Amniotic stem cell (primary cell): ENCODE measurements at regions not wholly inside any gene's neighbourhood (a gene's known extent, or its start where the extent isn't known, plus 50 kb on each side); places are given as distances from the start of the nearest gene placed in this dataset.

Source experiments
- DNase-seq: peaks from one replicate; lab custom pipeline; 2025; lab: John Stamatoyannopoulos, UW

DNA sequence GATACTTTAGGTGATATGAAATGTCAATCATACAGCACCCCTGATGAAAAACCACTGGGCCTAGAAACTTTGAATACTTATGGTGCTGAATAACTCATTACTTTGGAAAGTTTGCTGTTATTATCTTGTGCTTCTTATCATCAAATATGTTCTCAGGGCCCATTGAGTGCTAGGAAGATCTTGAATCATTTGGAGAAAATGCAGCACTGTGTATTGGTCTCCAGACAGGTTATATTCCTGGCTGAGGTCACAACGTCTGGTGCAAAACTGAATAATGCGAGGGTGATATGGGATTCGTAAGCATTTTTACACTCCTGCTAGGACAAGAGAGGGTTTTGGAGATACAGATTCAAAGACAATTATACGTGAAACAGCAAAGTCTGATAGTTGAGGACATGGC lies 249.4 kb upstream of the TNC start:
- no peak for DNase-seq

DNA sequence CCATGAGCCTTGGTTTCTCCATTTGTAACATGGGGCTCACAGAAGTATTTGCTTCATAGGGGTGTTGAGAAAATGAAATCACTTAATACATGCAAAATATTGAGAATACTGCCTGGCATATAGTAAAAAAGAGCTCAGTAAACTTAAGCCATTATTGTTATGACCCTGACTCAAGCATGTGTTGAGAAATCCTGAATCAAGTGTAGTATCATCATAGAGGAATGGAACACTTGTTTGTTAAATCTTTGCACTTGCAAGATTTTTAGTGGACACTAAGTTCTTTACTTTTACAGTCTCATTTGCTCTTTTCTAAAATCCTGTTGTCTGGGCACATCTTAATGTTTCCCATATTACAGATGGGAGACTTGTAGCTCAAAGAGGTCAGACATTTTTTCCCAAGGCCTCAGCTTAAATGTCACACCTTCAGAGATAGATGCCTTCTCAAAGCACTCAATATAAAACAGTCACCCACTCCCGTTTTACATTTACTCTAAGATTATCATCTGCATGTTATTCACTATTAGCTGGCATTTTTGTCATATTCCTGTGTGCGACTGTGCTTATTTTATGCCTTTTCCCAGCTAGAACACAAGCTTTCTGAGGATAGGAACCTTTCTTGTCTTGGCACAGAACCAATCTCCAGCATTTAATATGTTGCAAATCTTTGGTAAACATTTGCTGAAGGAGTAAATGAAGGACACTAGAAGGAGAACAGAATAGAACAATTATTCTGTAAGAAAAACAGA lies 250.0 kb upstream of the TNC start:
- DNase-seq, result no peak

DNA sequence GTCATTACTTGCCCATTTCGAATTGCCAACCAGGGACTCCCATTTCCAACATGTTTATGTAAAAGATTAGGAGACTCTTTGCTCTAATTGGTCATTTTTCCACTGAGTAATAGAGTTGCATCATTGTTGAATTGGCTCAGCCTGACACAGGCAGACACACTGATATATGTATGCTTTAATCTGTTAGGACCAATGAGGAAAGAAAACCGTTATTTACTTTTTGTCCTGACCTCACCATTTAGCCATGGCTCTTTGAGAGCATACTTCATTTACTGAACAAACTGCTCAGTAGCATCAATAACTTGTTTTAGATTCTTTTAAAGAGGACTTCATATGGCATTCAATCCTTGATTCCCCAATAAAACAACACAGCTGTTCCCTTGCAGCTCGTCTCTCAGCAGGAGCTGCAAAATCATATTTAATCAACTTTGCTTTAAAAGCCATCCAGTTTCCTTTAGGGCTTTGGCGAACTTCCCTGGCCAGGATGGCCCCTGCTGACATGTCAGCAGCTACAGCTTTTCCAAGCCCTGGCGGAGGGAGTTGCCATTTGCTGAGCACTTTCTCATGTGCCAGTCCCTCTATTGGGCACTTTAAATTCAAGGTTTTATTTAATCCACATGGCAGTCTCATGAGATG lies 251.5 kb upstream of the TNC start:
- no peak for DNase-seq

DNA sequence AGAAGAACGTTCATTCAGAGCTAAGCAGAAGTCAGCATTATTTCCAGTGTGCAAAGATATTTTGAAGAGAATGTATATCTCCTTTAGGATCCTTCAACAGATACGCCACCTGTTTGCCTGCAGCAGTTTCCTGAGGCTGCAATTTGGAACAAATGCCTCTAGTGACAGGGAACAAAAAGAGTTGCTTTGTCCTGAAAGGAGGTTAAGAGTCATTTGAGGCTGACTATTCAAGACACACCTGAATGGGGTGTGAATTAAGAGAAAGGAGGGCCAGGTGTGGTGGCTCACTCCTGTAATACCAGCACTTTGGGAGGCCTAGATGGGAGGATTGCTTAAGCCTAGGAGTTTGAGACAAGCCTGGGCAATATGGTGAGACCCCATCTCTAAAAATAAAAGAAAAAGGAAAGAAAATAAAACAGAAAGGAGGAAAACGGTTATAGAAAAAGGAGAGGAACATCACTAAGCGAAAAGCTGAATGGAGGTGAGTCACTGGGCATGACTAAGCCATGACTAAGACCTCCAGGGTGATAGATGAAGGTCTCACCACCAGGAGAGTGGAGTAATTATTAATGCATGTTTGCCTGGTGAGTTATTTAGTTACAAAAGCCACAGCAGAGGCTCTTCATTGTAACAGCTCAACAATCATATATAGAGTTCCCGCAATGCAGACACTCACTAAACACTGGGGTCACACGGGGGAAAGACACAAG lies 255.2 kb upstream of the TNC start:
- peak; percentile 66 for DNase-seq

DNA sequence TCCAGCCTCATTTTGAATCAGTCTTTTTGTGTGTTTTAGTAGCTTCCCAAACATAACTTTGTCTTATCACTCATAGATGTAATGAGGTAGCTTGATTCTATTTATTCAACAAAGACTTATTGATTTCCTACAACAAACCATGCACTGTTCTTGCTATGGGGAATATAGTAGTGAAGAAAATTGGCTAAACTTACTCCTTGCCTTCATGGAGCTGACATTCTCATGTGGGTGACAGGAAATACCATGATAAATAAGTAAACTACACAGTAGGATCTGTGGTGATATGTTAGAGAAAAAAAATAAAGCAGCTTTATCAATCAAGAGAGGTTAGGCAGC lies 255.7 kb upstream of the TNC start:
- no peak for DNase-seq

DNA sequence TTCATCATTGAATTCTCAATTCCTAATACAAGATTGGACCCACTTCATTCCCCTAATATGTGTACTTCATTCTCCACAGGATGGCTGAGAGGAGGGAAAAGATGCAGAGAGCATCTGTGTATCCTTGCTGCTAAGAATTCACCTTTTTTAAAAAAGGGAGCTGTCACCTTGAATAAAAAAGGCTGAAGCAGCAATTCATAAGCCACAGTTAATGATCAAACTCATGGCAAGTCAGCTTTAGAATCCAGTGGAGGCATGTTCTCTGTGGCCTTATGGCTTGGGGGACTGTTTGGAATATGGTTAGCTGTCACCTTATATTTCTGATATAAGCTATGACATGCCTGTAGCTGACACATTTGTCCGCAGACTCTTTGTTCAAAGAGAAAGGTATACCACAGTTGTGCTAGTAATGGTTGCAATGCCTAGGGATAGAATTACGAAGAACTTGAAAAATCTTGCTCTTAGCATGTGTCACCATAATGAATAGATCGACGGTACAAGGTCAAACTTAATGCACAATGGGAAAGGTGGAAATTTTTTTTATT lies 256.8 kb upstream of the TNC start:
- DNase-seq, result no peak

DNA sequence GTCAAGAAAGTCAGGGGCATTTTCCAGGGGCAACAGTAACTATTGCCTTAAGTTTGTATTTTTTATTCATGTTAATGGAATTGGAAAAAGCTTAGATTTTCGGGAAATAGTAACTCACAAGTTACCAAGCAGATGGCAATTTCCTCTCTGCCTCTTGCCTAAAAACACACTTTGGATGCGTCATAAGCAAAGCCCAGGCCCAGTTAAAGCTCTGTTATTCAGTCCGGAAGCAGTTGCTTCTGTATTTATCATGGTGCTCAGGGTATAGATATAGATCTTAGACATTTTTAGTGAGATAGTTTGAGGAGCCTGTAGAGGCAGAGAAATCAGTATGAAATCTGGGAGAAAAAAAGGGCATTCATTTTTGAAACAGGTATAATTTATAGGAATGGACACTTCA lies 260.3 kb upstream of the TNC start:
- no peak for DNase-seq

DNA sequence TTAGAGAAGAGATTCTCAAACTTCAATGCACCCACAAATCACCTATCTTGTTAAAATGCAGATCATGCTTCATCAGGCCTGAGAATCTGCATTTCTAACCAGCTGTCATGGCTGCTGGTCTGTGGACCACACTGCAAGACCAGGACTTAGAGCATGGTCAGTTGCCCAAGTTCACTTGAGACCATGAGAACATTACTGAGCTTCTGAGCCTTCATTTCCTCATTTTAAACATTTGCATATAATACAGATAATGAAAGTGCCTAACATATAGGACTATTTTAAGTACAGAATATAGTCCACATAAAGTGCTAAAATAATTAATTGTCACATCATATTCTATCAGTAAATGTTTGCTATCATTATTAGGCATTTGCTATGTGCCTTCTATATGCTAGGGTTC lies 260.8 kb upstream of the TNC start:
- DNase-seq, result no peak

DNA sequence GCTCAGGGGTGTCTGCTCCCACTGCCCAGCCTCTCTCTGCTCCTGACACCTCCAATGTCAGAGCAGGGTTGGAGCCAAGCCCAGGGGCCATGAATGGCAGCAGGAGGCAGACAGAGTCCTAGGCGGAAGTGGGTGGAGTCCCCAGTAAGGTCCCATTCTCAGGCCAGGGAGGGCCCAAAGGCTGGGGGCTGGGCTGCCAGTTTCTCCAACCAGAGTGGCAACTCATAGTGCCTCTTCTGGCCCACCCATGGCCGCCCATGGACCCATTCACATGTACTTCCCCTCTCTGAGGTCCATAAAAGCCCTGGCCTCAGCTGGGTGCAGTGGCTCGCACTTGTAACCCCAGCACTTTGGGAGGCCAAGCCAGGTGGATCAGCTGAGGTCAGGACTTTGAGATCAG lies 261.8 kb upstream of the TNC start:
- no peak for DNase-seq

DNA sequence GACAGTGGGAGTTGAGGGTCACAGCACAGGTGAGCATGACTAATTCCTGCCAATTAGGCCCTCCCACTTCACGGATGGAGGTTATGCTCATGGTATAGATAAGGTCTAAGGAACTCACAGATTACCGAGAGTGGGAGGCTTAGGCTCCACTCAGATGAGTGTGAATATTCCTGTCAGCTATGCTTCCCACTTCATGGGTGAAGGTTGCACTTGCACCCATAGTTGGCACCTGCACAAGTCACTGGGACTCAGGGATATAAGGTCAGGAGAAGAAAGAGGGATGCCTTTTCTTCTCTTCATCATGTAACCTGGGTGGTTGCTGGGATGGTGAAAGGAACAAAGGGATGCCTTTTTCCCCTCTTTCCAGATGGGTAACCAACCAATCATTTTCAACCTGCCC lies 264.9 kb upstream of the TNC start:
- DNase-seq, result no peak

DNA sequence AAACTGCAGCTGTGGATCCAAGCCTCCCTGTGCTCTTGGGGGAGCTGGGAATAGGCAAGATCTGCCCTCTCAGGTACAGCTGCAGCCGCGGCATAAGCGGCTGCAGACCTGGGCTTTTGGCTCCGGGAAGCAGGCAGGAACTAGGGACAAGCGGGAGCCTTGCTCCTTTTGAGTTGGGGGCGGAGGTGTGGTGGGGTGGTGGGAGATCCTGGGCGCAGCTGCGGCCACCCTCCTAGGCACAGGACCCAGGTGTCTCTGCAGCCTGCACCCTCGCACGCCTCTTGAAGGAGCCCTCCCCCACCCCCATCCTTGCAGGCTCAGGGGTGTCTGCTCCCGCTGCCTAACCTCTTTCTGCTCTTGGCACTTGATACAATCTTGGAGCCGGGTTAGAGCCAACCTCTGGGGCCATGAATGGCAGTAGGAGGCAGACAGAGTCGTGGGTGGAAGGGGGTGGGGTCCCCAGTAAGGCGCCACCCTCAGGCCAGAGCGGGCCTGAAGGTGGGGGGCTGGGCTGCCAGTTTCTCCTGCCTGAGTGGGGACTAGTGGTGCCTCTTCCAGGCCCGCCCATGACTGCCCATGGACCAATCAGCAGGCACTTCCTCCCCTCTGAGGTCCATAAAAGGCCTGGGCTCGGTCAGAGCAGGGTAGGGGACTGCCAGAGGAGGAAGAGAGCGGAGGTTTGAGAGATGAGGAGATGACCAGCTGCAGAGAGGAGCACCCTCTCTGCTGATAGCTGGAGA lies 267.6 kb upstream of the TNC start:
- no peak for DNase-seq

DNA sequence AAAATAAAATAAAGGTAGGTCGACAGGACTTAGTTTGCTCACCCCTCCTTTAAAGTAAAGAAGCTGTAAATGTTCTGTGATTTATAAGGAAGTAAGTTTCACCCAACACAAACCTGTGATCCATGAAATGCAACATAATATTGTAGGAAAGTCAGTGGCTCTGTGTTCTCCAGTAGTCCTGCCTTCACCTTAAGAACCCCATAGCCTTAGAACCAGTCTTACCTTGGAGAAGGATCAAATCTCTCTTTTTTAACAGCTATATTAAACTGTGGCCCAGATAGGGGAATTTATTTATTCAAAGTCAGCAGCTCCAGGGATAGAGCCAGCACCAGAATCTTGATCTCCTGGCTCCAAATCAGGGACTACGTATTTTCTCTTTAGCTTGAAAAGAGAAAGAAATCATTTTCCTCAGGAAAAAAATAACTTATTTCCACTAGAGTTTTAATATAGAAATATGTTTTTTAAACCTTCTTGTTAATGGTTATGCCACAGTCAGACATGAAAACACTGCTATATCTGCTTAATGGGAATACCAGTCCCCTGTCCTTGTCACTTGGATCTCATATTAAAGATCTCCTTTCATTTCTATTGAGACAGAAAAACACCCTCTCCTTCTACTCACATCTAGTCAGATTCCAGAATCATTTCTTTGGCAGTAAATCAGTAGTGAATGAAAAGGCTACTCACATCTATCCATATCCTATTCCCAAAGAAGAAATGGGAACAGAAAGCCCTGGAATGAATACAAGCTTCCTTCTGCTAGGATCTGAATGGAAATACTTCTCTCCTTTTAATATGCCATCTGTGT lies 269.2 kb upstream of the TNC start:
- no peak for DNase-seq

DNA sequence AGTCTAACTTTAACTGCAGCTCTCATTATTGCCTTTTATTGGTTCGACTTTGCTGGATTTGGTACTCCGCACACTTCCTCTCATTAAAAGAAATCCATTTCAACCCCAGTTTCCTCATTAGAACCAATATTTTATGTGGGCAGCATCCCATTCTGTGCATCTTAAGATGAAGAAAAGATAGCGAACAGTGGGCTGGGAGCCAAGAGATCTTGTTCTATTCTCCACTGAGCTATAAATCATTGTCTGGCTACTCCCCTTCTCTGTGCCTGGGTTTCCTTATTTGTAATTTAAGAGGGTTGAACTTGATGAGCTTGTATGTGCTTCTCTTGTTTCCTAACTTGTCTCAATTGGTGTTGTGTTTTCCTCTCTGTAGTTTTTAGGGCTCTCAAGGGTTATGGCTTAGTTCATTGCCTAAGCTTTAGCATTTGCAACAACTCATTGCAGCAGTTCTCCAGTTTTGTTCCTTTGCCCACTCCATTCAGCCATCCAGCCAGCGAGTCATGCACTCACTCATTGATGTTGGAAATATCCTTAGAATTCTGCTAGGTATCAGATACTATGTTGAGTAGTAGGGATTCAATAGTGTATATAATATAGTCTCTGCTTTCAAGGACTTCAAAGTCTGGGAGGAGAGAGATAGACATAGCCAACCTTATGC lies 273.3 kb upstream of the TNC start:
- DNase-seq, result no peak

DNA sequence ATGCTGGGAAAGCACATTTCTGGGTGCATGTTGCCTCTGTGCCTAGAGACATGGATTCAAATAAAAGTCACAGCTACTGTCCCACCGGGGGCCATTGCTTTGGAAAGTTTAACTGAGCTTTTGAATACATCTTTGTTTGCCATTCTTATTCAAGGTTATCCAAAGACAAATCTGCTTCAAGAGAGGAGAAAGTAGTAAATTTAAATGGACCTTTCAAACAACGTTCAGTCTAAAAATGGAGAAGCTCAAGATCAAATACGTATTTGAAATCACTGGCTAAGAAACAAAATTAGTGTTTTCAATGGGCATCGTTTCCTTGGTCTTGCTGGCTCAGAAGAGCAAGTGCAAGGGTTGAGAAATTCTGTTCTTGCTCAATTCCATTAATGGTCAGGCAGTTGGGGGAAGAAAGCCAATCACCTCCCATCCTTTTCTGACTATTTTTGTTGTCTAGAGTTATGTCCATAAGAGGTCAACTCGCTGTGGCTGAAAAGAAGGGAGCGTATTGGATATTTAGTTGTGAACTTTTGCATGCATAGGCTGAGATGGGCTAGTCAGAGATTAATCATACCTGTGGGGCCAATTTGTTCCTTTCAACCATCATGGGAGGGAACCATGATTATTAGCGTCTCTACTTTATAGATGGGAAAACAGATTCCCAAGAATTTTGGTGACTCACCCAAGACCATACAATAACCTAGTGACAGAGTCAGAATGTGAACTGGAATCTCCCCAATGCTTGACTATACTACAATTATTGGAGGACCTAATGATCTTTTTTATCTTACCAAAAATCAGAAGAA lies 276.2 kb upstream of the TNC start:
- DNase-seq, result no peak

DNA sequence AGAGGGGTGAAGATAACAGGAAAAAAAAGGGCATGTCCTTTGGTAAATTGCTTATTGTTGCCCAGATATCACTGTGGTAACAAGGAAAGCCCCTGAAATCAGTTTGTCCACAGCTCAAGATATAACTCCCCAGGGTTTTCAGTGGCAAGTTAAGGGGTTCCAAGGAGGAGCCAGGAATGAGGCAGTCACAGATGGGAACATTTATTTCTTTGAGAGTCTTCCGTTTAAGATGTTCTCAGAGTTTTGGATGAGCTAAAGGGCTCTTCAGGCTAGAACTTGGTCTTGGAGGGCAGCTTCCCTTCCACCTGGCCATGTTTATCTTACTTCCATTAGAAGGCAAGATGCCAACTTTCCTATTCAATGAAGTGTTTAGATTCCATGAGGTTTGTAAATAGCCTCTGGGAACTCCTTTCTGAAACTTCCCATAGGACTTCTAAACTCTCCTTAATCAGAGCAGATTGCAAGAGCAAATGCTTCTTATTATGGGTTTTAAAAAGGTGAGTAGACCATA lies 277.6 kb upstream of the TNC start:
- DNase-seq, result no peak

DNA sequence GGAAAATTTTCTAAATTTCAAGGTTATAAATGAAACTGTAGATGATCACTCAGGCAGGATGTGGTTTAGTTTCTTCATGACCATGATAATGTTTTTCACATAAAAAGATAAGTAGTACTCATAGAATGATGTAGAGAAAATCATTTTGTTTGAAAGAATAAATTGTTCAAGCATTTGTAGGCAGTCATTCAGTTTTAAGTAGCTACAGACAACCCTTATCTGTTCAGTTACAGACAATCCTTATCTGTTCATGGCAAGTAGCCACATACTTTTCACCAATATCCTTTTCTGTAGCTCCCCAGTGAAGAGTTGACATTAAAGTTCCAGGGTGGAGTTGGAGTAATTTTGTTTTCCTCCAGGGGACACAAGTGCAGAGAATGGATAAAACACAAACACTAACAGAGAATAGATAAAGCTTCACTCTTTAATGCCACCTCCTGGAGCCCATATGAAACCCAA lies 278.1 kb upstream of the TNC start:
- no peak for DNase-seq

DNA sequence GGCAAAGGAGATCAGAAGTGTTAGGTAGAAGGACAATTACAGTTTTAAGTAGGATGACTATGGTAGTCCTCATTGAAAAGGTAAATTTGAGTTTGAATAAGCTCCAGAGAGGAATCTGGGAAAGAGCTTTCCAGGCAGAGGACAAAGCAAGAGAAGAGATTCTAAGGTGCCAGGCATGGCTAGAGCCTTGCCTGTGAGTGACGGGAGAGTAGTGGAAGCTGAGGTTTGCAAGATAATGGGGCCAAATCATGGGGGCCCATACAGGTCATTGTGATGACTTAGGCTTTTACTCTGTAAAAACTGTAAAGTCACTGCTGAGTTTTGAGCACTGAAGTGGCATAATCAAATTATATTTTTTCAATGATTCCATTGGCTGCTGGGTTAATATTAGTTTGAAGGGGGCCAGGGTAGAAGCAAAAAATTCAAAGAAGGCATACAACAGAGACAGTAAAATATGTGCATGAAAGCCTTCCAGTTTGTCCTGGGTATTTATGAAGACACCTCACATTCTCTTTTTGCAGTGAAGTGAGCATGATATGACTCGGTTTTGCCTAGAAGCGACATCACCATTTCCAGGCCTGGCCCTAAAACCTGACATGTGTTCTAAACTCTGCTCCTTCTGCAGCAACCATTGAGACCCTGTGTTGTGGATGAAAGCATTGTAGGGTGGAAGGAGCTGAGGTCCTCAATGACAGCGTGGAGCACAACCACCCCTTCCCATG lies 279.8 kb upstream of the TNC start:
- no peak for DNase-seq

DNA sequence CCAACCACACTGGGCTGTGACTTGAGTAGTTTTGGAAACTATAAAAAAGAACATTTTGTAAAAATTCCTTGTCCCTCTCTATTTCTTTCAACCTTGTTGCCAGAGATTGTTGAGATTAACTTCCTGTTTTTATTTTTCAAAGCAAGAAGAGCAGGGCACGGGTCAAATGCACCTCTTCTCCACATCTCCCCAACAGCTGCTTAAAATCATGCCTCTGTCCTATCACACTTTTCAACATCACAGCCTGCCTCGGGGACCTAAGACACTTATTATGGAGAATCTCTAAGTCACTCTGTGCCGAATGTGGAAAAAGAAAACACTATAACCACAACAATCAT lies 280.3 kb upstream of the TNC start:
- no peak for DNase-seq

DNA sequence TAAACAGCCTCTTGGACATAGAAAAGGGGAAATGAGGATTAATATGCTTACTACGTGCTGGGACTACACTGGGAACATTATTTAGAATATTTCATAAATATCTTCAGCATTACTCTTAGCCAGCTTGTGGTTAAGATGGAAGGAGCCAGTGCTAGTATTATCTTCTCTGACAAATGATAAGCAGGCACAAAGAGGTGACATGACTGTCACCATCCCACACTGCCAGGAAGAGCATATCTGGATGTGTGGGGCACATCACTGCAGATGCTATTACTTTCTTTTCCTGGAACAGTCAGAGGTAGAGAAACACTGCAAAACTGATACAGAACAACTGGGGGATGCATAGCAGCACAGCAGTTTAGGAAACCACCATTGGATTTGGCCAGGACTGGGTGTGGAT lies 281.0 kb upstream of the TNC start:
- DNase-seq, result no peak
